ENCODE measurements at regions not wholly inside any gene's neighbourhood (a gene's known extent, or its start where the extent isn't known, plus 50 kb on each side); places are given as distances from the start of the nearest gene placed in this dataset.
"Not testable (repeated sequence)": the region's sequence is repeated elsewhere in the genome, so short reads cannot be mapped to it uniquely, and the experiment has no call there.

- no peaks in the 10 kb centered on the region for H3K9me3 Mint-ChIP-seq
- H3K27ac Mint-ChIP-seq, result no peak overlapping the region
- no peaks in the 10 kb centered on the region for H3K36me3 Mint-ChIP-seq
- peaks cover 2% of the 10 kb centered on the region for H3K27me3 Mint-ChIP-seq
- no peaks in the 10 kb centered on the region for H3K4me1 Mint-ChIP-seq
- H3K4me3 Mint-ChIP-seq, result no peak overlapping the region
- DNase-seq, result no peak
Measured at GRCh38 chr18:67133669-67134068, 382.9 kb downstream of the DSEL start.

- no peaks in the 10 kb centered on the region for H3K36me3 Mint-ChIP-seq
- H3K9me3 Mint-ChIP-seq, result no peaks in the 10 kb centered on the region
- no peak overlapping the region for H3K4me3 Mint-ChIP-seq
- H3K27ac Mint-ChIP-seq, result no peak overlapping the region
- no peak for DNase-seq
- no peaks in the 10 kb centered on the region for H3K4me1 Mint-ChIP-seq
- H3K27me3 Mint-ChIP-seq, result peaks cover 2% of the 10 kb centered on the region
Measured at GRCh38 chr18:67132919-67133318, 383.6 kb downstream of the DSEL start.

- peaks cover 2% of the 10 kb centered on the region for H3K27me3 Mint-ChIP-seq
- no peak overlapping the region for H3K27ac Mint-ChIP-seq
- H3K4me3 Mint-ChIP-seq, result no peak overlapping the region
- H3K36me3 Mint-ChIP-seq, result no peaks in the 10 kb centered on the region
- H3K4me1 Mint-ChIP-seq, result no peaks in the 10 kb centered on the region
- no peak for DNase-seq
- H3K9me3 Mint-ChIP-seq, result no peaks in the 10 kb centered on the region
Measured at GRCh38 chr18:67131498-67131897, 385.0 kb downstream of the DSEL start.

- not testable (repeated sequence) for H3K9me3 Mint-ChIP-seq, H3K36me3 Mint-ChIP-seq, H3K4me1 Mint-ChIP-seq, H3K27me3 Mint-ChIP-seq, H3K4me3 Mint-ChIP-seq, H3K27ac Mint-ChIP-seq, DNase-seq
Measured at GRCh38 chr18:67126751-67127150, 389.8 kb downstream of the DSEL start.

- Mint-ChIP-seq H3K27ac (no peak overlapping the region), H3K36me3 (no peaks in the 10 kb centered on the region), H3K9me3 (no peaks in the 10 kb centered on the region), H3K4me3 (no peak overlapping the region), H3K4me1 (no peaks in the 10 kb centered on the region), H3K27me3 (no peaks in the 10 kb centered on the region)
- DNase-seq, result no peak
Measured at GRCh38 chr18:67123901-67124300, 392.6 kb downstream of the DSEL start.

GRCh38 chr18:67117804-67118203, 398.7 kb downstream of the DSEL start:
- Mint-ChIP-seq H3K4me3 (no peak overlapping the region), H3K27me3 (peaks cover 4% of the 10 kb centered on the region), H3K9me3 (no peaks in the 10 kb centered on the region), H3K36me3 (no peaks in the 10 kb centered on the region), H3K27ac (no peak overlapping the region), H3K4me1 (no peaks in the 10 kb centered on the region)
- DNase-seq, result no peak

- Mint-ChIP-seq H3K36me3 (no peaks in the 10 kb centered on the region), H3K27ac (no peak overlapping the region), H3K27me3 (peaks cover 5% of the 10 kb centered on the region), H3K9me3 (no peaks in the 10 kb centered on the region), H3K4me1 (no peaks in the 10 kb centered on the region), H3K4me3 (no peak overlapping the region)
- DNase-seq, result no peak
Measured at GRCh38 chr18:67109535-67109934, 407.0 kb downstream of the DSEL start.

GRCh38 chr18:67108894-67109293, 407.6 kb downstream of the DSEL start:
- no peaks in the 10 kb centered on the region for H3K4me1 Mint-ChIP-seq
- no peaks in the 10 kb centered on the region for H3K9me3 Mint-ChIP-seq
- no peak for DNase-seq
- no peaks in the 10 kb centered on the region for H3K36me3 Mint-ChIP-seq
- H3K27ac Mint-ChIP-seq, result no peak overlapping the region
- peaks cover 5% of the 10 kb centered on the region for H3K27me3 Mint-ChIP-seq
- no peak overlapping the region for H3K4me3 Mint-ChIP-seq

- H3K4me3 Mint-ChIP-seq, result no peak overlapping the region
- DNase-seq, result peak; percentile 25
- no peak overlapping the region for H3K27ac Mint-ChIP-seq
- peaks cover 8% of the 10 kb centered on the region for H3K27me3 Mint-ChIP-seq
- no peaks in the 10 kb centered on the region for H3K36me3 Mint-ChIP-seq
- H3K4me1 Mint-ChIP-seq, result no peaks in the 10 kb centered on the region
- H3K9me3 Mint-ChIP-seq, result no peaks in the 10 kb centered on the region
Measured at GRCh38 chr18:67104700-67105284, 411.7 kb downstream of the DSEL start.

- Mint-ChIP-seq H3K36me3 (no peaks in the 10 kb centered on the region), H3K9me3 (no peaks in the 10 kb centered on the region), H3K27ac (no peak overlapping the region), H3K27me3 (peaks cover 3% of the 10 kb centered on the region), H3K4me1 (peaks cover 2% of the 10 kb centered on the region), H3K4me3 (no peak overlapping the region)
- DNase-seq, result no peak
Measured at GRCh38 chr18:67094123-67094522, 422.4 kb downstream of the DSEL start.

- H3K9me3 Mint-ChIP-seq, result no peaks in the 10 kb centered on the region
- peaks cover 1% of the 10 kb centered on the region for H3K4me1 Mint-ChIP-seq
- no peak overlapping the region for H3K4me3 Mint-ChIP-seq
- peaks cover 9% of the 10 kb centered on the region for H3K27me3 Mint-ChIP-seq
- H3K27ac Mint-ChIP-seq, result no peak overlapping the region
- no peak for DNase-seq
- no peaks in the 10 kb centered on the region for H3K36me3 Mint-ChIP-seq
Measured at GRCh38 chr18:67092141-67092540, 424.4 kb downstream of the DSEL start.

GRCh38 chr18:67081482-67082211, 434.9 kb downstream of the DSEL start:
- no peak for DNase-seq
- no peak overlapping the region for H3K4me3 Mint-ChIP-seq
- no peaks in the 10 kb centered on the region for H3K36me3 Mint-ChIP-seq
- no peak overlapping the region for H3K27ac Mint-ChIP-seq
- H3K4me1 Mint-ChIP-seq, result no peaks in the 10 kb centered on the region
- no peaks in the 10 kb centered on the region for H3K27me3 Mint-ChIP-seq
- no peaks in the 10 kb centered on the region for H3K9me3 Mint-ChIP-seq

GRCh38 chr18:67080601-67081000, 435.9 kb downstream of the DSEL start:
- H3K4me1 Mint-ChIP-seq, result no peaks in the 10 kb centered on the region
- H3K36me3 Mint-ChIP-seq, result no peaks in the 10 kb centered on the region
- no peak overlapping the region for H3K4me3 Mint-ChIP-seq
- H3K27ac Mint-ChIP-seq, result no peak overlapping the region
- DNase-seq, result no peak
- H3K9me3 Mint-ChIP-seq, result no peaks in the 10 kb centered on the region
- no peaks in the 10 kb centered on the region for H3K27me3 Mint-ChIP-seq

GRCh38 chr18:67074309-67074708, 442.2 kb downstream of the DSEL start:
- no peaks in the 10 kb centered on the region for H3K4me1 Mint-ChIP-seq
- no peak for DNase-seq
- H3K9me3 Mint-ChIP-seq, result no peaks in the 10 kb centered on the region
- no peaks in the 10 kb centered on the region for H3K36me3 Mint-ChIP-seq
- no peaks in the 10 kb centered on the region for H3K27me3 Mint-ChIP-seq
- H3K27ac Mint-ChIP-seq, result no peak overlapping the region
- H3K4me3 Mint-ChIP-seq, result no peak overlapping the region

- H3K27ac Mint-ChIP-seq, result no peak overlapping the region
- no peak overlapping the region for H3K4me3 Mint-ChIP-seq
- no peaks in the 10 kb centered on the region for H3K27me3 Mint-ChIP-seq
- no peak for DNase-seq
- no peaks in the 10 kb centered on the region for H3K9me3 Mint-ChIP-seq
- H3K4me1 Mint-ChIP-seq, result no peaks in the 10 kb centered on the region
- no peaks in the 10 kb centered on the region for H3K36me3 Mint-ChIP-seq
Measured at GRCh38 chr18:67072791-67073190, 443.7 kb downstream of the DSEL start.

GRCh38 chr18:67068608-67069007, 447.9 kb downstream of the DSEL start:
- no peak for DNase-seq
- no peaks in the 10 kb centered on the region for H3K4me1 Mint-ChIP-seq
- no peak overlapping the region for H3K27ac Mint-ChIP-seq

More at GRCh38 chr18:67068608-67069007, 447.9 kb downstream of the DSEL start:
- H3K27me3 Mint-ChIP-seq, result no peaks in the 10 kb centered on the region
- H3K4me3 Mint-ChIP-seq, result no peak overlapping the region
- H3K9me3 Mint-ChIP-seq, result no peaks in the 10 kb centered on the region
- H3K36me3 Mint-ChIP-seq, result no peaks in the 10 kb centered on the region
